GM21786 (cell line): ENCODE measurements at regions not wholly inside any gene's neighbourhood (a gene's known extent, or its start where the extent isn't known, plus 50 kb on each side); places are given as distances from the start of the nearest gene placed in this dataset.
A peak's percentile ranks its signal among the peaks of the same experiment; 100 is the strongest.

Experiments
- ATAC-seq: cut with Tn5 transposase; IDR thresholded peaks from one replicate; pipeline ENCODE4 v1.9.1; 2021; ENCODE audit not compliant: unreplicated experiment

- no peak for ATAC-seq
Measured at GRCh38 chr14:89613260-89614008, 196.4 kb upstream of the FOXN3 start.

- ATAC-seq = no peak
Measured at GRCh38 chr14:89609500-89610100, 192.6 kb upstream of the FOXN3 start.

- ATAC-seq = no peak
Measured at GRCh38 chr14:89607453-89607852, 190.4 kb upstream of the FOXN3 start.

- no peak for ATAC-seq
Measured at GRCh38 chr14:89603938-89604480, 187.0 kb upstream of the FOXN3 start.

DNA sequence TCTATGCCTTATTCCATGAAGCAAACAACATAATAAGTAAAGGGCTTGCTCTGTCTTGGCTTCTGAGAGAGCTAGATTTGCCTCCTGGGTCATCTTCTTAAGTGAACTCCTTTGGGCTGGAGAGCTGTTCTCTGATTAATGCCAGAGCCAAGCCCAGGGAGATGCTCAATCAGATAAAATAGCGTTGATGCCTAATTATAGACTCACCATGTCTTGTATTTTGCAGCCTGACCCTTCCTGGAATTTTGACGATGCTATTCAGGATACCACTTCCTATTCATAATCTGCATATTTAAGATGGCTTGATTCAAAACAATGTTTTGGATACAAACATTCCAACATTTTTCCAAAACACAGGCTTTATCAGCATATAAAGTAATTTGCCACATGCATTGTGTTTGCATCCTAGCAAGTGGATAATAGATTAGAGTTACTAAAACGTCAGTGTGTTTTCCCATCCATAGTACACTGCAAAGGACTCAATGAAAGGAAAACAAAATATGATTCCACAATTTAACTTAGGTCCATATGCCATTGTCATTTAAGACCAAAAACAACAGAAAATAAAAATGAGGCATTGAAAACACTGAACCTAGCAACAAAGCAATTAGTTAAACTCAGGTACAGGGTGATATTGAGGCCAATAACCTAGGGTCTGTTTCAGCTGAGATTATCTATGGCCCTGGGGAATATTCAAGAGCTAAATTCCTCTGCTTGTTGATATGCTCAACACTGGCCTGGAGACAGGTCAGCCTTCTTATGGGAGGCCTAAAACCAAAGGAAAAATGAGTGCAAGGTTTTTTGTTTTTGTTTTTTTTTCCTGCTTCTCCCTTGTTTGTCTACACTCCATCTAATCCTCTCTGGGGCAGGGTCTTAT is 184.2 kb upstream of the FOXN3 start:
- no peak for ATAC-seq

GRCh38 chr14:89600029-89600428 is 183.0 kb upstream of the FOXN3 start:
- ATAC-seq = no peak

DNA sequence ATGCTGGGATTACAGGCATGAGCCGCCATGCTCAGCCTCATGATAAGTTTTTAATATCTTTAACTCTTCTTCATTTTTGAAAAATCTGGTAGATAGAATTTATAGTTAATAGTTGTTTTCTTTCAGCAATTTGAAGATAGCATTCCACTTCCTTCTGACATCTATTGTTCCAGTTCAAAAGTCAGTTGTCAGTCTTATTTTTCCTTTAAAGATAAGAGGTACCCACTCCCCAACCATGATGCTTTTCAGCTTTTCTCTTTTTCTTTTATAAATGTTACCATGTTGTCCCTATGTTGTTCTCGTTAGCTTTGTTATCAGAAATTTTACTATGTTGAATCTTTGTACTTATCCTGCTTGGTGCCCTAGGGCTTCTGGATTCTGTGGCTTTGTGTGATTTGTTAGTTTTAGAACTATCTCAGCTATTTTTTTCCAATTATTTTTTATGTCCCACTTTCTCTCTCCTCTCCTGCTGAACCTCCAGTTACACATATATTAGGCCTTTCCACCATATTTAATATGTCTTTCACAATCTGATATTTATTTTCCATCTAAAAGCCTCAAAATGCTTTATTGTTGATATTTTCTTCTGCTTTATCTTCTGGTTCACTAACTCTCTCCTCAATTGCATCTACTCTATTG is 181.6 kb upstream of the FOXN3 start:
- no peak for ATAC-seq

DNA sequence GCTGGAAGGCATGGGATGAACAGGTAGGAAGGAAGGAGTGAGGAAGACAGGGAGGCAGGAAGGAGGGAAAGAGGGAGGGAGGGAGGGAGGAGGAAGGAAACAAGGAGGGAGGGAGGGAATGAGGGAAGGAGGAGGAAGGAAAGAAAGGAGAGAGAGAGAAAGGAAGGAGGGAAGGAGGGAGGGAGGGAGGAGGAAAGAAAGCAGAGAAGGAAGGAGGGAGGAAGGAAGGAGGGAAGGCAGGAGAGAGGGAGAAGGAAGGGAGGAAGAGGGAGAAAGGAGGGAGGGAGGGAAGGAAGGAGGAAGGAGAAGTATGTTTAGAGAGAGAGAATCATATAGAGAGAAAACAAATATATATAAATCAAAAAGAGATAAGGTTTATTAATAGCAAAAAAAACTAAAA is 175.9 kb upstream of the FOXN3 start:
- no peak for ATAC-seq

DNA sequence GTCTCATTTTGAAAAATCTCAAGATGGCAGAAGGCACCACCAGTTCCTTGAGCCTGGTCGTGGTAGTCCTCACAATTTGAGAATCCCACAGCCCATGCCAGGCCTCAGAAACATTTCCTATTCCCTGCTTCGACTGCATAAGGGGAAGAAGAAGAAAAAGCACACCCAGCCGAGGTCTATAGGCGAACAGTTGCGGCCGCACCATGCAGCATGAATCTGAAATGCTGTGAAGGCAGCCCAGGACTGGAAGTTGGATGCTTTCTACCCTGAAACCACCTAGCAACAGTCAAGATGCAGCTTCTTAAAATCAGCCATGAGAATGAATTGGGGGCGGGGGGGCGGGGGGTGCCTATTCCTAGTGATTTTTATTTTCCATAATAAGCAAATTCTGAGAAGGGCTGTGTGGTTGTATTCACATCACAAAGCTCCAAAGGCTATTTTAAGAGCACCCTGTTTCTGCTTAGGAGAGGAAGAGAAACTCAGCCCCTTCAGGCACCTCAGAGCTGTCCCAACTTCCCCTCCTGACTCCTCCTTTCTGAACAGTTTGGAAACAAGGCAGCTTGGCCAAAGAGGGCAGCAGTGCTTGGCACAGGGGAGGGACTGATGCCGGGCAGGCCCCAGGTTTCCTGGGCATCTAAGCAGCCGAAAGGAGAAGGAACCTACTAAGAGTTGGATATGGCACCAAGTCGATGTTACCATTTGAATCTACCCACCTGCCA is 172.5 kb upstream of the FOXN3 start:
- peak; percentile 67 for ATAC-seq

- ATAC-seq = peak; percentile 23
Measured at GRCh38 chr14:89588840-89589296, 171.8 kb upstream of the FOXN3 start.

DNA sequence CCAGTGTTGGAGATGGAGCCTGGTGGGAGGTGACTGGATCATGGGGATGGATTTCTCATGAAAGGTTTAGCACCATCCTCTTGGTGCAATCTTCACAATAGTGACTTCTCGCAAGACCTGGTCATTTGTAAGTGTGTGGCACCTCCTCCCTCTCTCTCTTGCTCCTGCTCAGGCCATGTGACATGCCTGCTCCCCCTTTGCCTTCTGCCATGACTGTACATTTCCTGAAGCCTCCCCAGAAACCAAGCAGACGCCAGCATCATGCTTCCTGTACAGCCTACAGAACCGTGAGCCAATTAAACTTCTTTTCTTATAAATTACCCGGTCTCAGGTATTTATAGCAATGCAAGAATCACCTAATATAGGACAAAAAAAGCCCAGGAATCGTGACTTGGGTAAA is 171.0 kb upstream of the FOXN3 start:
- ATAC-seq = no peak

DNA sequence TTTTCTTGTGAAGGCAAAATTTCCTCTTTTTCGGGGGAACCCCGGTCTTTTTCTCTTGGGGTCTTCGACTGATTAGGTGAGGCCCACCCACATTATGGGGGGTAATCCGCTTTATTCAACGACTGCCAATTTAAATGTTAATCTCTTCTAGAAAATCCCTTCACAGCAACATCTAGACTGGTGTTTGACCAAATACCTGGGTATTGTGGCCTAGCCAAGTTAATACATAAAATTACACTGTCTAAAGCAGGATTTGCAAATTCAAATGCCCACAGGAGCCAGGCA is 170.0 kb upstream of the FOXN3 start:
- ATAC-seq = no peak

- ATAC-seq = no peak
Measured at GRCh38 chr14:89586258-89587135, 169.5 kb upstream of the FOXN3 start.

DNA sequence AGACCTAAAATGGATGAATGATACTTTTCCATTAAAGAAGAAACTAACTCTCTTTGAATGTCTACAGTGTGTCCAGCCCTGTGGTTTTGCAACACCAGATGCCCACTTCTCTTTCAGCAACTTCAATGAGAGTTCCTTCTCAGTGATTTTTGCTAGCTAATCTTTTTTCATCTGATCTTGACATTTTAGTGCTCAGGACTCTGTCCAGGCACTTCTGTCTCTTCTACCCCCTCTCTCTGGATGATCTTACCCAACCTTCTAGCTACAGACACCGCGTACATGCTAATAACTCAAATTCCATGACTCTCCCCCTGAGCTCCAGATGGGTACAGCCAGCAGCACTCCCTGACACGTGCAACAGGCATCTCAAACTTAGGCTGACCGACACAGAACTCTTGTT is 161.1 kb upstream of the FOXN3 start:
- ATAC-seq = no peak

DNA sequence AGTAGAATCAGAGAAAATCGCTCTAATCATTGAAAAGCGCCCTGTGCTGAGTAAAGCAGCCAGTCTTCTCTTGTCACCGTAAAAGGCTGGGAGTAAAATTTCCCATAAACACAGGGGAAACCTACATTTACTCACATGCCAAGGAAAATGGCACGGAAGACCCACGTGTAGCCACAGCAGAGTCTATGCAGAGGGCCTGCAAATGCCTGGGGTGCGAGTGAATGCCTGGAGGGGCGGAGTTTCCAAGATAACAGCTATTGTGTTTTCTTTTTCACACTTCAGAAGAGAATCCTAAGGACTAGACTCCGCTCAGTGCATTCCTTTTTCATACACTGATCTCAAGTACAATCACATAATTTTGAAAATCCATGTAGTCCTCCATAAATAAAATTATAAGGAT is 159.9 kb upstream of the FOXN3 start:
- no peak for ATAC-seq

- no peak for ATAC-seq
Measured at GRCh38 chr14:89576145-89576927, 159.3 kb upstream of the FOXN3 start.

GRCh38 chr14:89575386-89576061 is 158.5 kb upstream of the FOXN3 start:
- no peak for ATAC-seq

- no peak for ATAC-seq
Measured at GRCh38 chr14:89574420-89574819, 157.4 kb upstream of the FOXN3 start.

DNA sequence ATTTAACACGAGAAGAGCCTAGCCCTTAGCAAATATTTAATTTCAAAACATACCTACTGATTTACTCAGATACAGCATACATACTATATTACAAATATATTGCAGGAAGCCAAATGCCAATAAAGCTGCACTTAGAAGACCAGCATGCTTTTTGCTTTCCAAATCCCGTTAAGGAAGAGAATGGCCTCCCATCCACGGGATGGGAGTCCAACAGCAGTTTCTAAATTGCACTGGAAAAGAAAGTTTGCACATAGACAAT is 156.3 kb upstream of the FOXN3 start:
- no peak for ATAC-seq
